GM23338 (cell line): ENCODE measurements at regions not wholly inside any gene's neighbourhood (a gene's known extent, or its start where the extent isn't known, plus 50 kb on each side); places are given as distances from the start of the nearest gene placed in this dataset.

Experiments used
- ATAC-seq: fragments of 200-7000 bp; cut with Tn5 transposase; 3 replicates; pipeline ENCODE4 v1.9.1; 2020
- DNase-seq: peaks from one replicate; pipeline ENCODE4 v3.0.0-alpha.2; 2015; ENCODE audit warnings: low spot score
- H2AFZ ChIP-seq: fragments of 200-600 bp; sonication (generic); 2 replicates; pipeline ENCODE4 v1.8.0; 2016; ENCODE audit warnings: antibody characterized with exemption, mild to moderate bottlenecking, moderate library complexity
- H3F3A ChIP-seq: fragments of 200-600 bp; sonication (generic); replicated peaks from 2 replicates; pipeline ENCODE4 v1.8.0; 2017; ENCODE audit warnings: antibody characterized with exemption, mixed run types, low read depth
- H3K27ac ChIP-seq: fragments of 200-600 bp; sonication (generic); 2 replicates; pipeline ENCODE4 v1.6.1; 2016; ENCODE audit warnings: low read depth
- H3K27me3 ChIP-seq: fragments of 200-600 bp; sonication (generic); 2 replicates; pipeline ENCODE4 v1.8.0; 2016; ENCODE audit warnings: mild to moderate bottlenecking, mixed run types, moderate library complexity; ENCODE audit not compliant: insufficient read depth
- H3K36me3 ChIP-seq: fragments of 200-600 bp; sonication (generic); 2 replicates; pipeline ENCODE4 v1.8.0; 2016; ENCODE audit warnings: mild to moderate bottlenecking; ENCODE audit not compliant: insufficient read depth
- H3K4me1 ChIP-seq: fragments of 200-600 bp; sonication (generic); 2 replicates; pipeline ENCODE4 v1.8.0; 2016; ENCODE audit warnings: mild to moderate bottlenecking, moderate library complexity; ENCODE audit not compliant: insufficient read depth
- H3K4me2 ChIP-seq: fragments of 200-600 bp; sonication (generic); 2 replicates; pipeline ENCODE4 v1.7.1; 2017; ENCODE audit warnings: mixed run types
- H3K4me3 ChIP-seq: fragments of 200-600 bp; sonication (generic); 2 replicates; pipeline ENCODE4 v1.6.1; 2016; ENCODE audit warnings: mixed run types
- H3K79me2 ChIP-seq: fragments of 200-600 bp; sonication (generic); replicated peaks from 2 replicates; pipeline ENCODE4 v1.8.0; 2017; ENCODE audit warnings: mild to moderate bottlenecking; ENCODE audit not compliant: insufficient read depth
- H3K9me2 ChIP-seq: fragments of 200-600 bp; sonication (generic); 2 replicates; pipeline ENCODE4 v1.8.0; 2017; ENCODE audit not compliant: insufficient read depth
- H4K20me1 ChIP-seq: fragments of 200-600 bp; sonication (generic); replicated peaks from 2 replicates; pipeline ENCODE4 v1.8.0; 2017; ENCODE audit warnings: mild to moderate bottlenecking; ENCODE audit not compliant: insufficient read depth
- H3K27ac Mint-ChIP-seq: 2 replicates; pipeline ENCODE4 v1.8.0; 2020; ENCODE audit warnings: inconsistent platforms, mild to moderate bottlenecking, moderate library complexity, mixed read lengths
- H3K27me3 Mint-ChIP-seq: 3 replicates; pipeline ENCODE4 v1.8.0; 2022; ENCODE audit warnings: low read depth, mild to moderate bottlenecking, moderate library complexity, mixed read lengths, inconsistent platforms; ENCODE audit not compliant: insufficient read depth, poor library complexity
- H3K36me3 Mint-ChIP-seq: 3 replicates; pipeline ENCODE4 v1.8.0; 2021; ENCODE audit warnings: low read depth, mild to moderate bottlenecking, inconsistent platforms, moderate library complexity, mixed read lengths
- H3K4me1 Mint-ChIP-seq: 3 replicates; pipeline ENCODE4 v1.8.0; 2020; ENCODE audit warnings: mild to moderate bottlenecking, inconsistent platforms, mixed read lengths
- H3K4me3 Mint-ChIP-seq: 3 replicates; pipeline ENCODE4 v1.8.0; 2021; ENCODE audit warnings: moderate library complexity, mild to moderate bottlenecking, inconsistent platforms, mixed read lengths
- H3K9me3 Mint-ChIP-seq: 3 replicates; pipeline ENCODE4 v1.8.0; 2020; ENCODE audit warnings: moderate library complexity, mild to moderate bottlenecking, inconsistent platforms, mixed read lengths
- CREB1 ChIP-seq: fragments of 250-450 bp; sonication (Bioruptor Pico); IDR thresholded peaks from 2 replicates; pipeline ENCODE4 v1.5.0; 2020; ENCODE audit warnings: low read depth, mild to moderate bottlenecking, moderate library complexity
- CTCF ChIP-seq, 2 experiments: fragments of 200-600 bp in 1 of 2; sonication (generic) in 1 of 2; conservative IDR thresholded peaks; 2 replicates each; pipeline versions ENCODE4 v1.5.1 to v1.6.1; 2016 to 2017; ENCODE audit warnings: antibody characterized with exemption in 2 of 2, low read depth in 2 of 2, mild to moderate bottlenecking in 2 of 2, moderate library complexity in 1 of 2
- ETS1 ChIP-seq: IDR thresholded peaks from 2 replicates; pipeline ENCODE4 v1.6.1; 2016; ENCODE audit warnings: antibody characterized with exemption
- EZH2 ChIP-seq: fragments of 200-600 bp; sonication (generic); IDR thresholded peaks from one replicate; pipeline ENCODE4 v1.8.0; 2017; ENCODE audit warnings: antibody characterized with exemption, mild to moderate bottlenecking, low read depth; ENCODE audit not compliant: unreplicated experiment
- EZH2phosphoT487 ChIP-seq: fragments of 200-600 bp; sonication (generic); IDR thresholded peaks from one replicate; pipeline ENCODE4 v1.8.1; 2018; ENCODE audit warnings: antibody characterized with exemption; ENCODE audit not compliant: unreplicated experiment
- JUNB ChIP-seq: IDR thresholded peaks from one replicate; pipeline ENCODE4 v1.6.1; 2016; ENCODE audit warnings: antibody characterized with exemption; ENCODE audit not compliant: unreplicated experiment
- NANOG ChIP-seq: IDR thresholded peaks from 2 replicates; pipeline ENCODE4 v1.6.1; 2016; ENCODE audit warnings: antibody characterized with exemption, borderline replicate concordance
- POLR2AphosphoS5 ChIP-seq: IDR thresholded peaks from 2 replicates; pipeline ENCODE4 v1.6.1; 2016; ENCODE audit warnings: antibody characterized with exemption, low read depth
- REST ChIP-seq: IDR thresholded peaks from one replicate; pipeline ENCODE4 v1.6.1; 2018; ENCODE audit warnings: antibody characterized with exemption; ENCODE audit not compliant: unreplicated experiment
- STAT1 ChIP-seq: IDR thresholded peaks from one replicate; pipeline ENCODE4 v1.6.1; 2016; ENCODE audit warnings: antibody characterized with exemption; ENCODE audit not compliant: unreplicated experiment
- ZNF114 ChIP-seq: fragments of 250-450 bp; sonication (Bioruptor Pico); IDR thresholded peaks from 2 replicates; pipeline ENCODE4 v1.5.0; 2020; ENCODE audit warnings: mild to moderate bottlenecking, moderate library complexity
- ZNF331 ChIP-seq: fragments of 250-450 bp; sonication (Bioruptor Pico); IDR thresholded peaks from 2 replicates; pipeline ENCODE4 v1.5.0; 2020; ENCODE audit warnings: low read depth, mild to moderate bottlenecking, moderate library complexity

GRCh38 chrX:13518126-13518525 lies 51.3 kb upstream of the EGFL6 start:
- Histone ChIP-seq H3K27ac (no peak overlapping the region), H3F3A (no peaks in the 10 kb centered on the region), H4K20me1 (no peaks in the 10 kb centered on the region), H3K27me3 (no peaks in the 10 kb centered on the region), H2AFZ (no peak overlapping the region), H3K36me3 (no peaks in the 10 kb centered on the region), H3K4me2 (no peak overlapping the region), H3K4me3 (no peak overlapping the region), H3K9me2 (no peaks in the 10 kb centered on the region), H3K79me2 (no peaks in the 10 kb centered on the region), H3K4me1 (no peaks in the 10 kb centered on the region)
- Mint-ChIP-seq H3K36me3 (no peaks in the 10 kb centered on the region), H3K4me3 (no peak overlapping the region), H3K27me3 (peaks cover 1% of the 10 kb centered on the region), H3K27ac (no peak overlapping the region), H3K9me3 (no peaks in the 10 kb centered on the region), H3K4me1 (no peaks in the 10 kb centered on the region)
- TF ChIP-seq CREB1 (CRISPR knock-in tag) = no peak
- no peak for TF ChIP-seq NANOG
- TF ChIP-seq REST = no peak
- no peak for TF ChIP-seq CTCF (conservative IDR thresholded peaks at IDR 0.05; ENCODE audit: low read depth in 2 of 2)
- no peak for TF ChIP-seq JUNB
- no peak for TF ChIP-seq ZNF114 (CRISPR knock-in tag)
- TF ChIP-seq POLR2AphosphoS5 = no peak
- no peak for TF ChIP-seq STAT1
- TF ChIP-seq EZH2phosphoT487 = no peak
- no peak for TF ChIP-seq EZH2
- ATAC-seq (no peak), DNase-seq (no peak)

DNA sequence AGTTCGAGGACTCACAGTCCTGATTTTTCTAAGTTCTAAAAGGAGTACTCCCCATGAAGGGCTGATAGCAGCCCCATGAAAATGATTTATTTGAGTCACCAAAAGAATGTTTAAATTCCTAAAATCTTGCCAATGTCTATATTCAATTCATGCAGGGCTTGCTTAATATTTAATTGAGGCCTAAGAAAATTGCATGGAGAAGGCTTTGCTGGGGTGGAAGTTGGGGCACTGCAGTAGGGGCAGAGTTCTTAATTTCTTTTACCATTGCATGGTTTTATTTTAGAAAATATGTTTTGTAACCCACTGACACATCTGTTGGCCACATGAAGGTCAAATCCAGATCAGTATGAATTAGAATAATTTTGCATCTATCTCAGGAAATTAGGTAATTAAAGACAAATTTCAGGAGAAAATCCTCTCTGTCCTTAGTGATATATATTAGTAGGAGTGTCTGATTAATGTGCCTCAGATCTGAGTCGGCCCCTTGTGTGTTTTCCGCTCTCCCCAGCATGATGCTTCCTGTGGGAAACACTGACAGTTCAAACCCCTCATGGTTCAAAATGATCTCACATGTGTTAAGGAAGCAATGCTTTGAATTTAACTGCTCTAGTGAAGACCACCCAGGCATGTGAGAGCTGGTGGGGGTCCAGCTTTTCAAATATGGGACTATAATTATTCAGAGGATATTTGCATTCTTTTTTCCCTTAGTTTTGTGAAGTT lies 54.0 kb upstream of the EGFL6 start:
- H3K4me2 ChIP-seq = no peak overlapping the region
- no peaks in the 10 kb centered on the region for H3F3A ChIP-seq
- H3K4me1 ChIP-seq = no peaks in the 10 kb centered on the region
- no peak overlapping the region for H2AFZ ChIP-seq
- Mint-ChIP-seq H3K9me3 (no peaks in the 10 kb centered on the region), H3K4me3 (no peak overlapping the region), H3K4me1 (no peaks in the 10 kb centered on the region), H3K27ac (no peak overlapping the region), H3K36me3 (no peaks in the 10 kb centered on the region), H3K27me3 (peaks cover 1% of the 10 kb centered on the region)
- ATAC-seq (no peak), DNase-seq (no peak)
- H3K9me2 ChIP-seq = no peaks in the 10 kb centered on the region
- H3K36me3 ChIP-seq = no peaks in the 10 kb centered on the region
- no peak overlapping the region for H3K4me3 ChIP-seq
- no peaks in the 10 kb centered on the region for H3K27me3 ChIP-seq
- no peak overlapping the region for H3K27ac ChIP-seq
- no peaks in the 10 kb centered on the region for H3K79me2 ChIP-seq
- no peaks in the 10 kb centered on the region for H4K20me1 ChIP-seq
- TF ChIP-seq REST (no peak), EZH2phosphoT487 (no peak), ETS1 (no peak), ZNF114 (CRISPR knock-in tag) (no peak), ZNF331 (CRISPR knock-in tag) (no peak)
